OCI-LY3 (cell line): ENCODE measurements at regions not wholly inside any gene's neighbourhood (a gene's known extent, or its start where the extent isn't known, plus 50 kb on each side); places are given as distances from the start of the nearest gene placed in this dataset.
"Not testable (repeated sequence)": the region's sequence is repeated elsewhere in the genome, so short reads cannot be mapped to it uniquely, and the experiment has no call there.

Source experiments
- H2AFZ ChIP-seq: fragments of 200-600, 300-600 bp; shearing (Covaris generic); 2 replicates; pipeline ENCODE4 v1.6.0; 2014; ENCODE audit warnings: antibody characterized with exemption, low read depth, low read length
- H3K27ac ChIP-seq: fragments of 200-600, 300-600 bp; sonication (generic); 2 replicates; pipeline ENCODE4 v1.5.1; 2014; ENCODE audit warnings: mild to moderate bottlenecking, low read length, moderate library complexity, mixed read lengths
- H3K27me3 ChIP-seq: fragments of 200-600, 300-600 bp; sonication (generic); 2 replicates; pipeline ENCODE4 v1.6.1; 2014; ENCODE audit warnings: low read depth, low read length, mixed read lengths
- H3K36me3 ChIP-seq: fragments of 200-600, 300-600 bp; sonication (generic); replicated peaks from 2 replicates; pipeline ENCODE3; 2014; ENCODE audit warnings: low read depth, low read length, mixed read lengths
- H3K4me1 ChIP-seq: fragments of 300-600, 200-600 bp; sonication (generic); 2 replicates; pipeline ENCODE4 v1.6.1; 2014; ENCODE audit warnings: low read length, mixed read lengths
- H3K4me2 ChIP-seq: fragments of 200-600, 300-600 bp; sonication (generic); 2 replicates; pipeline ENCODE4 v1.6.1; 2014; ENCODE audit warnings: low read length, mixed read lengths
- H3K4me3 ChIP-seq: fragments of 300-600, 200-600 bp; sonication (generic); 2 replicates; pipeline ENCODE4 v1.5.1; 2014; ENCODE audit warnings: antibody characterized with exemption, mild to moderate bottlenecking, low read length, moderate library complexity
- H3K79me2 ChIP-seq: fragments of 300-600, 200-600 bp; shearing (Covaris generic); 2 replicates; pipeline ENCODE4 v1.6.1; 2014; ENCODE audit warnings: mild to moderate bottlenecking, low read length, mixed read lengths
- H3K9ac ChIP-seq: fragments of 300-600, 200-600 bp; shearing (Covaris generic); 2 replicates; pipeline ENCODE4 v1.6.0; 2014; ENCODE audit warnings: mild to moderate bottlenecking, low read length, moderate library complexity
- H3K9me3 ChIP-seq: fragments of 200-600, 300-600 bp; shearing (Covaris generic); 2 replicates; pipeline ENCODE4 v1.6.1; 2014; ENCODE audit warnings: low read length, mixed read lengths; ENCODE audit not compliant: insufficient read depth
- H4K20me1 ChIP-seq: fragments of 200-600, 300-600 bp; sonication (generic); 2 replicates; pipeline ENCODE4 v1.6.1; 2016; ENCODE audit warnings: low read length, mixed read lengths; ENCODE audit not compliant: insufficient read depth
- EZH2phosphoT487 ChIP-seq: fragments of 200-600 bp; shearing (Covaris generic); IDR thresholded peaks from 2 replicates; pipeline ENCODE4 v1.6.1; 2018; ENCODE audit warnings: antibody characterized with exemption, mixed run types, low read depth
- TF ChIP-seq, protein P1 (sequence below): fragments of 200-600, 300-600 bp; sonication (generic); IDR thresholded peaks from 2 replicates; pipeline ENCODE4 v1.5.1; 2014; ENCODE audit warnings: antibody characterized with exemption, low read length, low read depth

DNA sequence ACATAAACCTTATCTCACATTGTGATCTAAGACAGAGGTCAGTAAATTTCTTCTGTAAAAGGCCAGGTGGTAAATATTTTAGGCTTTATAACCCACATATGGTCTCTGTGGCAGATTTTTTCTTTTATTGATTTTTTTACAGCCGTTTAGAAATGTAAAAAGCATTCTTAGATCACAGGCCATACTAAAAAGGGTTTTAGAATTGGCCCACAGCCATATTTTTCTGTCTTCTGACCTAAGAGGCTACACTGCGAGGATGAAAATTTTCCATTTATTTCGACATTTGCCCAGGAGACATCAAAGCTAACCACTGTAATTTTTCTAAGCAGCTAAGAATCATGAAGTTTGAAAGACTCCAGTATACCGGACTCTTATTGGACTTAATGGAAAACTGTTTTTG, 377.2 kb upstream of the SGO1 start:
- no peaks in the 10 kb centered on the region for H3K79me2 ChIP-seq
- H2AFZ ChIP-seq, result no peak overlapping the region
- no peaks in the 10 kb centered on the region; the same call in 1 of the 2 replicates for H3K9me3 ChIP-seq
- TF ChIP-seq EZH2phosphoT487, result no peak
- TF ChIP-seq, protein P1, sequence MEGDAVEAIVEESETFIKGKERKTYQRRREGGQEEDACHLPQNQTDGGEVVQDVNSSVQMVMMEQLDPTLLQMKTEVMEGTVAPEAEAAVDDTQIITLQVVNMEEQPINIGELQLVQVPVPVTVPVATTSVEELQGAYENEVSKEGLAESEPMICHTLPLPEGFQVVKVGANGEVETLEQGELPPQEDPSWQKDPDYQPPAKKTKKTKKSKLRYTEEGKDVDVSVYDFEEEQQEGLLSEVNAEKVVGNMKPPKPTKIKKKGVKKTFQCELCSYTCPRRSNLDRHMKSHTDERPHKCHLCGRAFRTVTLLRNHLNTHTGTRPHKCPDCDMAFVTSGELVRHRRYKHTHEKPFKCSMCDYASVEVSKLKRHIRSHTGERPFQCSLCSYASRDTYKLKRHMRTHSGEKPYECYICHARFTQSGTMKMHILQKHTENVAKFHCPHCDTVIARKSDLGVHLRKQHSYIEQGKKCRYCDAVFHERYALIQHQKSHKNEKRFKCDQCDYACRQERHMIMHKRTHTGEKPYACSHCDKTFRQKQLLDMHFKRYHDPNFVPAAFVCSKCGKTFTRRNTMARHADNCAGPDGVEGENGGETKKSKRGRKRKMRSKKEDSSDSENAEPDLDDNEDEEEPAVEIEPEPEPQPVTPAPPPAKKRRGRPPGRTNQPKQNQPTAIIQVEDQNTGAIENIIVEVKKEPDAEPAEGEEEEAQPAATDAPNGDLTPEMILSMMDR, result no peak
- H3K36me3 ChIP-seq, result no peaks in the 10 kb centered on the region
- no peak overlapping the region for H3K9ac ChIP-seq
- H3K27ac ChIP-seq, result no peak overlapping the region
- H3K27me3 ChIP-seq, result no peaks in the 10 kb centered on the region
- H3K4me3 ChIP-seq, result no peak overlapping the region
- no peak overlapping the region for H3K4me2 ChIP-seq
- no peaks in the 10 kb centered on the region for H4K20me1 ChIP-seq
- H3K4me1 ChIP-seq, result no peaks in the 10 kb centered on the region

DNA sequence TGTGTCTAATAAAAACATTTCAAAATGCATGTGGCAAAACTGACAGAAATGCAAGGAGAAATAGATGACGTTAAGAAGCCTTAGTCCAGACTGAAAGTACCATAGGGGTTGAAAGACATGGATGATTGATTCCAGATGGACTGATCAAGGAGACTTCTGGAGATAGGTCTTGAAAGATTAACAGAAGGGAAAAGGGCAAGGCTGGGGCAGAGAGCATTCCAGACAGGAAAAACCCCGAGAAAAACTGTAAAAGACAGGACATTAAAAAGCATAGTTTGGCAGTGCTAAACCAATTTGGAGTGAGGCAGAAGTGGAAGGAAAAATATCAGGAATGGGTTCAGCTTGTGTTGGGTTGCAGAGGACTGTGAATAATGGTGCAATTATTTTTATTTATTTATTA, 375.2 kb upstream of the SGO1 start:
- H4K20me1 ChIP-seq, result no peaks in the 10 kb centered on the region
- H3K79me2 ChIP-seq, result no peaks in the 10 kb centered on the region
- H3K9ac ChIP-seq, result no peak overlapping the region
- H3K4me3 ChIP-seq, result no peak overlapping the region
- no peak overlapping the region for H2AFZ ChIP-seq
- H3K4me2 ChIP-seq, result 0 out of 2 replicates have a peak overlapping the region, but pooled peaks have one; percentile 27
- H3K4me1 ChIP-seq, result no peaks in the 10 kb centered on the region
- H3K9me3 ChIP-seq, result no peaks in the 10 kb centered on the region; the same call in 1 of the 2 replicates
- no peaks in the 10 kb centered on the region for H3K27me3 ChIP-seq
- H3K27ac ChIP-seq, result no peak overlapping the region
- TF ChIP-seq, protein P1, result no peak
- TF ChIP-seq EZH2phosphoT487, result no peak
- H3K36me3 ChIP-seq, result no peaks in the 10 kb centered on the region

DNA sequence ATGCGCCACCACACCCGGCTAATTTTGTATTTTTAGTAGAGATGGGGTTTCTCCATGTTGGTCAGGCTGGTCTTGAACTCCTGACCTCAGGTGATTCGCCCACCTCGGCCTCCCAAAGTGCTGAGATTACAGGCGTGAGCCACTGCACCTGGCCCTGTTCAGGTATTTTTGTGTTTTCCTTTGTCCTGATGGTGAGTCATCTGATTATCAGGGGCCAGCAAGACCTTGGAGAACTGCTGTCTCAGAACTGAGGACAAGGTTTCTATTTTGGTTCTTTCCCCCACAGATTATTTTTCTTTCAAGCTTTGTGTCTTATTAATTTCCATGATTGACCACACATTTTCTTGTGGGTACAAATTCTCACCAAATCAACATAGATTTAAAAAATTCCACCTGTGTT, 374.4 kb upstream of the SGO1 start:
- not testable (repeated sequence) for H3K4me3 ChIP-seq, H2AFZ ChIP-seq, H3K9me3 ChIP-seq, H3K79me2 ChIP-seq, H3K27me3 ChIP-seq, H3K27ac ChIP-seq, H4K20me1 ChIP-seq, H3K4me2 ChIP-seq, H3K36me3 ChIP-seq, H3K9ac ChIP-seq, H3K4me1 ChIP-seq

DNA sequence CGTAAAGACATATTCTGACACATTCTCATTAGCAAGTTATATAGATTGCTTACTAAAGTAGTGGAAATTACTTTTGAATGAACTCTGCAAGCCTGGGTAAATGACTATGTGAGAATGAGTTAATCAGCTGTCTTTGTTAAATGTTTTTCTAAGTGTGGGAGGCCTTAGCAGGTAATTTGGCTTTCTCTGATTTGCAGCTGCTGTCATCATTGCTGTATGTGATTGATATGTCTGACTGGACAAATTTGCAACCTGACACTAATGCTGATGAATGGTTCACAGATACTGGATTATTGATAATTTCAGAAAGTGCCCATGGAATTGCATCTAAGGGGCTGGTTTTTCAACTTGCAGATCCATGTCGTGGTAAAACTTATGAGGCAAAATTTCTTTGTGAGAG, 372.2 kb upstream of the SGO1 start:
- no peaks in the 10 kb centered on the region for H3K4me1 ChIP-seq
- TF ChIP-seq, protein P1, result no peak
- no peak for TF ChIP-seq EZH2phosphoT487
- no peaks in the 10 kb centered on the region for H4K20me1 ChIP-seq
- no peak overlapping the region for H2AFZ ChIP-seq
- no peak overlapping the region for H3K27ac ChIP-seq
- no peaks in the 10 kb centered on the region for H3K36me3 ChIP-seq
- no peak overlapping the region for H3K9ac ChIP-seq
- H3K27me3 ChIP-seq, result no peaks in the 10 kb centered on the region
- no peak overlapping the region for H3K4me3 ChIP-seq
- H3K4me2 ChIP-seq, result no peak overlapping the region
- H3K79me2 ChIP-seq, result no peaks in the 10 kb centered on the region
- H3K9me3 ChIP-seq, result no peaks in the 10 kb centered on the region

DNA sequence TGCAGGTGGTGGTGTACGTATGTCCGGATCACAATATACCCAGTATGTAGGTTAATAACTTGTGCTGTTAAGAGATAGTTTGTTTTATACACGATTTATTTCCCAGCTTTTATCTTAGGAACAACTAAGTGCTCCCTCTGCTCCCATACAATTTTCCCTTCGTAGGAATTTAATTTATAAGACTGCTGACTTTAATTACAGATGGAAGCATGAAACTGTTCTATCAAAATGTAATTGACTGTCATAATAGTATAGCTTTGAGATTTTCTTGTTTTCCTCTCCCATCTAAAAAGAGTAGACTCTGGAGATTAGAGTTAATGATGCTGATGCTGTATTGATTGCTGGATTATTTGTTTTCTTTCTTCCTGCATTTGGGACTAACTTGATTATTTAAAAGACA, 370.7 kb upstream of the SGO1 start:
- Histone ChIP-seq H3K4me1 (no peaks in the 10 kb centered on the region), H3K9ac (no peak overlapping the region), H3K27me3 (no peaks in the 10 kb centered on the region), H2AFZ (no peak overlapping the region), H3K4me2 (no peak overlapping the region), H4K20me1 (no peaks in the 10 kb centered on the region), H3K9me3 (no peaks in the 10 kb centered on the region), H3K36me3 (no peaks in the 10 kb centered on the region), H3K4me3 (no peak overlapping the region), H3K79me2 (no peaks in the 10 kb centered on the region), H3K27ac (no peak overlapping the region)
- TF ChIP-seq, protein P1, result no peak
- no peak for TF ChIP-seq EZH2phosphoT487
